Ecto neural progenitor cell (in vitro differentiated cells): ENCODE measurements at regions not wholly inside any gene's neighbourhood (a gene's known extent, or its start where the extent isn't known, plus 50 kb on each side); places are given as distances from the start of the nearest gene placed in this dataset.
"Not testable (repeated sequence)": the region's sequence is repeated elsewhere in the genome, so short reads cannot be mapped to it uniquely, and the experiment has no call there.

Experiments
- DNase-seq: peaks from one replicate; pipeline ENCODE4 v3.0.0-alpha.2; 2018; ENCODE audit warnings: low spot score

DNA sequence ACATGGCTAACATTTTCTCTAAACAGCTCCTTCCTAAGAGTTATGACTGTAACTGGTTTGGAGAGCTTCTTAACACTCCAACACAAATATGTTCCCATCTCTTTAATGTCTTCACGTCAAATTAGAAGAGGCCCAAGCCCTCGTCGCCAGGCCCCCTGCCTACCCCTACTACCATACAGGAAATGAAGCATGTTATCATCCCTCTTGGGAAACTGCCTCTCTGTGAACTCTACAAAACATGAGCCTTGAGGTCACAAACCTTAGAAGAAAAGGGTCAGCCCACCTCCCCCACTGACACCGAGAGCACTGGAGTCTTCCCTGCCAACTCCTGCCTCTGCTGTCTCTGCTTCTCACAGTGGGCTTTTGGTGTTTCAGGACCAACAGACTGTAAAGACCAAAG, 243.1 kb upstream of the STT3B start:
- DNase-seq, result peak; percentile 52

DNA sequence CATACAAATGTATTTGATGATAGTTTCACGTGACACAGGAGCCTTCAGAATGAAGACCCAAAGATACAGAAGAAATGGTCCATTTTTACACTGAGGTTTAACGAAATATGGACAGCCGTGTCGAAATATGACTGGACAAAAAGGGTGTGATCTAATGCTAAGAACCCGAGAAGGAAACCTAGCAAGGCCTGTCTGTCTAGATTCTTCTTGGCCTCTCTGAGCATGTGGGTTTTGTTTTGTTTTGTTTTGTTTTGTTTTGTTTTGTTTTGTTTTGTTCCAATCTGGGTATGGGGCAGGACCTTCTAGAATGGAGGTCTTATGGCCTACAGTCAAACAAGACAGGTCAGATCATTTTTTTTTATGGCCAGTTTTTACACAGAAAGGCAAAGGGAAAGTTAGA, 242.7 kb upstream of the STT3B start:
- DNase-seq, result no peak

DNA sequence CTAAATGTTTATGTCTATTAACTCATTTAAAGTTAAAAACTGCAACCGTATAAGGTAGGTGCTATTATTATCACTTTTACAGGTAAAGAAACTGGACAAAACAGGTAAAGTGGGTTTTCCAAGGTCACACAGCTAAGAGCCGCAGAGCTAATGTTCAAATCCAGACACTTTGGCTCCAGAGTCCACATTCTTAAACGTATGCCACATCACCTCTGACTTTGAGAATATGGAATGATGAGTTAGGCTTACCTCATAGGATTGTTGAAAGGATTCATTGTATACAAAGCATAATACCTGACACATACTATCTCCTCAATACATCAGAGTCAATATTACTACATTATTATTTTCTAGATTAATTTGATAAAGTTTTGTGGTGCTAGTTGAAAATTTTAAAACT, 240.9 kb upstream of the STT3B start:
- no peak for DNase-seq

DNA sequence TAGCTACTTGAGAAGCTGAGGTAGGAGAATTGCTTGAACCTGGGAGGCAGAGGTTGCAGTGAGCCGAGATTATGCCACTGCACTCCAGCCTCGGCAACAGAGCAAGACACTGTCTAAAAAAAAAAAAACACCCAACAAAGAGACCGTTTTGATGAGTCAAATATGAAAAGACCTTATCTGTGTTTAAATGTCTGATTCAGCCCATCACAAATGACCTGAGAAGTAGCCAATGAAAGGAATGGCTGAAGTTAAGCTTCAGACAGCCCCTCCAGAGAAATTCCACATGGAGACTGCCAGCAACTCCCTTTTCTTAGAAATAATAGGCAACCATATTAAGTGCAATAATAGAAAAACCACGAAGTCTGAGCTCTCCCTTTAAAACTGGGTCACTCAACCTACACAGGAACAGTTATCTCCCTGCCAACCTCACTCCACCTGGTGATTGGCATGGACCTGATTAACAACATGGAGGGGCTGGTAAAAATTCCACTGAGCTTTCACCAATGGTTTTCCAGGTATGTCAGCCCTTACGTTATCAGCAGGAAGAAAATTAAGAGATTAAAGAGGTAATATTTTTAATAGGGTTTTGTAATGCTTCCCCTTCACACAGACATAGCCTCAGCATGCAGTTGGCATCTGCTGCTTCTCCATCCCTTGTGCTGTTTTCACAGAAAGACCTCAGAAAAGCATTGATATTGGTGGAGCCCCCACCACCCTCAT, 238.1 kb upstream of the STT3B start:
- no peak for DNase-seq

DNA sequence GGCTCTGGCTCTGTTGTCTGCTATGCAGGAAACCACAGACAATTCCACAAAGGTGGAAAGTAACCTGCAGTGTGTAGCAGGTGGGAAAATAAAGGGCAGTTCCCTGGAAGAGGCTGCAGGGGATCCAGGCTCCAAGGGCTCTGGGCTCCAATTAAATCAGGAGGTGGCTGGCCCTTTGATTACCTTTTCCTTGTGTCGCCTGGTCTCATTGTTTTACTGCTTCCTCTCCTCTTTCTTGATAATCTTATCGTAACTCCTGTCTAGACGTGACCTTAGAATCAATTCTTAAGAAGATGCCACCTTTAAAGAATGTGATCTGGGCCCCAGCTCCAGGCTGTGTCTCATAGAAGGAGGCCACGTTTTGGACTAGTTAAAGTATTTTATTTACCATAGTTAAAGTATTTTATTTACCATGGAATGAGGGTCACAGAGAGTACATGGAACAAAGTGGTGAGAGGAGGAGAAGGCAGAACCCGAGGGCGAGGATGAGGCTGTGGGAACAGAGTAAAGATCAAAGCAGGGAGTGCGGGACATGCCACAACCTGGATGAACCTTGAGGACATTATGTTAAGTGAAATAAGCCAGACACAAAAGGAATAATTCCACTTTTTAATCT, 237.5 kb upstream of the STT3B start:
- DNase-seq, result no peak

DNA sequence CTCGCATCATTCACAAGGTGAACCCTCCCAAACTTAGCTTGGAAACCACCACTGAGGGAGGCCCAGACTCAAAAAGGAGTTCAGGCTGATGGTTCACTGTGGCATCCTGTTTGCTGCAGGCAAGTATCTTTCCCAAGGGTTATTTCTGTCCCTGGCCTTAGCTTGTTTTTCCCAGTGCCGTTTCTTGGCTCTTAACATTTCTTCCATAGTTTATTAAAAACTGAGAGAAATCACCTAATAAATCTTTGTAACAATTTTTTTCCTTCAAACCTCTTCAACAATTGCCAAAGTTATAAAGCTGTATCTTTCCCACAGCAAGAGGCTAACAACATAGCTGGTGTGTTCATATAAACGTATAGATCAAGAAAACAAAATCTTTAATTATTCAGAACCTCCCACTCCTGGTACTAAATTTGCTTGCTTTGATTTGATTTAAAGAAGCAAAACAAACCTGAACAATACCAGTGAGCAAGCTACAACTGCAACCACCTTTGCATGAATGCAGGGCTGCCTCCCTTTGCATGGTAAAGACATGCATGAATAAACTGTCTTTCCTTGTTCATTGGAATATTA, 234.9 kb upstream of the STT3B start:
- DNase-seq, result no peak

DNA sequence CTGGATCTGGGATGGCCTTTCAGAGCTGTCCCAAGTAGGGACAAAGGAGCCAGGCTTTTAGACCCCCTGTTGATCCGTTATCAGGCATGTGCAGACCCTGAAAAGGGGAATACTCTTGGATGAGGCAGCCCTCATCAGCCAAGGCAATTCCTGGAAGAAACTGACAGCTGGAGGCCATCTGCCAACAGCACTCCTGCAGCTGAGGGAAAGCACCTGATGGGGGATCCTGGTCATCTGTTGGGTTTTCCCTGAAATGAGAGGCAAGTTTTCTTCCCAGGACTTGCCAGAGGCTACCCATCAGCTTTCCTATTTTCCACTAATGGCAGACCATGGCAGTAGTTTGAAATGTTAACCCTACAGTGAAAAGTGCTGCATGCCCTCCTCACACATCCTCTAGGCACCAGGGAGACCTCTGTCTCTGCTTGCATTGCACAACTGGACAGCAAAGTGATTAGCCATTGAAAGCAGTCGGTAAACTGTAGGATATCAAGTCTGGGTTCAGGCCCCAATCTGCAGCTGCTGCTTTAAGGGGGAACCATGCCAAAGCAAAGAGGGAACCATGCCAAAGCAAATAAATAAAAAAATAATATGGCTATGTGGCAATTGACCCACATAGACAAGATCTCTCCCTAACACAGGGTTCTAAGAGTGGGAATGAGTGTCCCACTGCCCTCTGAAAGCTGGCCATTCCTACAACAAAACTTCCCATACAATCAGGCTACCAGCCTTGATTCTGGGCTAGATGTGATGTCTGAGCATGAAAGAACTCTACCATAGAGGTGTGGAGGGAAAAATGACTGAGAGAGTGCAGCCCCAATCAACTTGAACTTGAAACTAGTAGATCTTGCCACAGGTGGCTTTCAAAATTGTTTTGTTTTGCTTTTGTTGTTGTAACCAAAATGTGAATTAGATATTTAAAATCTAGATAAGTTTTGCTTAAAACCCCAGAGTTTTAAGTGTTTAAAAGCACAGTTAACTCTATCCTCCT, 232.0 kb upstream of the STT3B start:
- no peak for DNase-seq

DNA sequence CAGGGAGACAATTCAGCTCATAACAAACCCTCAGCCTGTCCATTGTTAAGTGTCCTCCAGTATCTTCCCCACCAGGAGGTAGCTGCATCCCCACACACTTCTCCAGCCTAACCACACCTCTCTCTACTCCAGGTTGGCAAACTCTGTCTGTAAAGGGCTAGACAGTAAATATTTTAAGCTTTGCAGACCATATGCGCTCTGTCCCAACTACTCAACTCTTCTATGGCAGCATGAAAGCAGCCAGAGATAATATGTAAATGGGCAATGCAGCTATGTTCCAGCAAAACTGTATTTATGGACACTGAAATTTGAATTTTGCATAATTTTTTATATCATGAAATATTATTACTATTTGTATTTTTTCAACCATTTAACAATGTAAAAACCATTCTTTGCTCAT, 230.4 kb upstream of the STT3B start:
- DNase-seq, result no peak

GRCh38 chr3:31305340-31305739, 227.4 kb upstream of the STT3B start:
- DNase-seq, result no peak

- no peak for DNase-seq
Observed at GRCh38 chr3:31307131-31307785, 225.5 kb upstream of the STT3B start.

- no peak for DNase-seq
Observed at GRCh38 chr3:31311559-31311958, 221.2 kb upstream of the STT3B start.

GRCh38 chr3:31312400-31312799, 220.3 kb upstream of the STT3B start:
- no peak for DNase-seq

- DNase-seq, result no peak
Observed at GRCh38 chr3:31314258-31314657, 218.5 kb upstream of the STT3B start.

DNA sequence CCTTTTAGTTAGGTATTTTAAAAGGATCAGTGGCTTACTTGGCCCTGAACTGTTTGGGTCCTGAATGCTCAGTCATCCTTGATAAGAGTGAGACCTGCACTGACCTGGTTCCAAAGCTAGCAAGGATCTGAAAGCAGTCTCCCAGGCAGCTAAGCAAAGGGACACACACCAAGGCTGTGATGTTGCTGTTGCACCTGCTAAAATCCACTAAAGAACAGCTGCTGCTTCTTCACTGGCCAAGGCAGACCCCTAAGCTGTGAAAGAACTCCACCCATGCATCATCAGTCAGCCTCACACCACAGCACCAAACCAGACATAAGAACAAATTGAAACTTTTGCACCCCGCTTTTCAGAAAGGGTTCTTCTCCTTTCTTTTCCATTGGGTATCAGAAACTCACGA, 213.4 kb upstream of the STT3B start:
- no peak for DNase-seq

GRCh38 chr3:31321620-31322019, 211.1 kb upstream of the STT3B start:
- no peak for DNase-seq

- DNase-seq, result no peak
Observed at GRCh38 chr3:31322460-31322859, 210.3 kb upstream of the STT3B start.

- not testable (repeated sequence) for DNase-seq
Observed at GRCh38 chr3:31327826-31328357, 204.8 kb upstream of the STT3B start.

- no peak for DNase-seq
Observed at GRCh38 chr3:31331278-31331677, 201.4 kb upstream of the STT3B start.

DNA sequence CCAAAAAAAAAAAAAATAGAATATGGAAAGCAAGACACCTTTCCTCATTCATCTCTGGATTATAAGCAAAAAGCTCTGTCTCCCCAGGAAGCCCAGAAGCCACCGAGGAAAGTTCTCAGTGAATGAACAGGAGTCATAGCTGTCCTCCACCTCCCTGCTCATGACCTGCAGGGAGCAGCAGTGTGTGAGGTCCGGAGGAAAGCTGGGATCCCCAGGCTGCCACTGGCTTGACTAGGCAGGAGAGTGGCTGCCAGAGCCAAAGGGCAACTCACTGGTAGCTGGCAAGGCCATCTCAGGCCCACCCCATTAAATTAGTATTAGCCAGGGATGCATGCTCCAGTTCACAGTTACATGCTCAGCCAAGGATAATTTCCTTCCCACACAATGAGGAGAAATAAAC, 191.6 kb upstream of the STT3B start:
- peak; percentile 52 for DNase-seq

GRCh38 chr3:31343075-31343474, 189.7 kb upstream of the STT3B start:
- no peak for DNase-seq

GRCh38 chr3:31345581-31345980, 187.1 kb upstream of the STT3B start:
- DNase-seq, result no peak

DNA sequence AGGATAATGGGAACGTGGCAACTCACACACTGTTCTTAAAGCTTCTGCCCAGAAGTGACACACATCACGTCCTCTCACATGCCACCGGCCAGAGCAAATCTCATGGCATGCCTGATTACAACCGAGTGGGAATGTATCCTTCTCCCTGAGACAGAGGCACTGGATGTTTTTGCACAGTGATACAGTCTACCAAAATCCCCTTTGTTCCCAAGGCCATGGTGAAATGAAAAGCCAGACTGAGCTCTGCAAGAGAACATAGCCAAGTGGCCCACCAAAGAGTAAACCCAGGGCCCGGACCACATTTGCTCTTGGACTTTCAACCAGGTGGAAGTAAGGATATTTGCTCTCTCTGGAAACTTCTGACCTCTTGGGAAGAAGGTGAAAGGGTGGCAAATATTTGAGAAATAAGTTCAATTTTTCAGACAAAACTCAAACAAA, 186.2 kb upstream of the STT3B start:
- DNase-seq, result no peak
